ENCODE measurements at regions not wholly inside any gene's neighbourhood (a gene's known extent, or its start where the extent isn't known, plus 50 kb on each side); places are given as distances from the start of the nearest gene placed in this dataset.
"Not testable (repeated sequence)": the region's sequence is repeated elsewhere in the genome, so short reads cannot be mapped to it uniquely, and the experiment has no call there.

DNA sequence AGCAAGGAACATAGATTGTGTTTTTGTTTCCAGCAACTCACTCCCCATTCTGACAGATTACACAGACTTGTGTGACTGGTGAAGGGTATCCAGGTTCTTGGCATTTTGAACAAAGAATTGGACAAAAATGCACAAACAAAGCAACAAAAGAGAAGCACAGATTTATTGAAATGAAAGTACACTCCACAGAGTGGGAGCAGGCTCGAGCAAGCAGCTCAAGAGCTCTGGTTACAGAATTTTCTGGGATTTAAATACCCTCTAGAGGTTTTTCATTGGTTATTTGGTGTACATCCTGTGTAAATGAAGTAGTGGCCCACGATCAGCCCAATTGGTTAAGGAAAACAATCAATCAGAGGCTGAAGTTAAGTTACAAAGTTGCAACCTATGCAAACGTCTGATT lies 155.0 kb upstream of the JADE1 start:
- in situ Hi-C loops (cut with HindIII; ENCODE audit: low sequenced_read_pairs), result no loop called here
- no peak for DNase-seq (ENCODE audit: low spot score)

- in situ Hi-C loops (cut with HindIII; ENCODE audit: low sequenced_read_pairs), result no loop called here
Observed at GRCh38 chr4:128653527-128654444, 155.7 kb upstream of the JADE1 start.

DNA sequence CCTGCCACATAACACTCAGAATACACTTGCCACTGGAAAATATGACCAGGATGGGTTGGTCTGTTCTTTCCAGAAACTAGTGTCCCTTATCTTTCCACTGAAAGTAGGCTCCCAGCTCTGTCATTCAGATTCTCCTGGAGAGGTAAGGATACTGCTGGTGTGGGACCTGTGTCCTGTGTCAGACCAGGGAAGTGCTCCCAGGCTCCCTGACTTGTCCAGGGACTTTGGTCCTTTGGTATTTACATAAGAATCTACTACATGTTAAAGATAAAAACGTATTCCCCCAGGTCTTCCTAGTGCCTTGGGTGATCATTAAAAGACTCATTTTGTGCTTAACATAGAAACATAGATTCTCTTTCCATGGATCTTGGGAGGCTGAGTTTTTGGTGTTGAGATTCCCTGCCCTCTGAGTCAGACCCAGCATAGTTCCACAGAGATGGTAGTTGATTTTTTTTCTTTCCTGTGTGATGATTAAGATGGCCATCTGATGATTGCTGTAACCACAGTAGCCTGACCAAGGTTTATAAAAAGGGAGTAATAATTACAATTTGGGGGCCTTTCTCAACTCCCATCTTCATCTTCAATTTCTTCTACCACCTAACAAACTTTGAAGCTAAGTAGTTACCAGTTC lies 159.8 kb upstream of the JADE1 start:
- no peak for DNase-seq (ENCODE audit: low spot score)
- in situ Hi-C loops (cut with HindIII; ENCODE audit: low sequenced_read_pairs), result no loop called here

More at GRCh38 chr4:128653527-128654444, 155.7 kb upstream of the JADE1 start:
- DNase-seq (ENCODE audit: low spot score), result no peak

DNA sequence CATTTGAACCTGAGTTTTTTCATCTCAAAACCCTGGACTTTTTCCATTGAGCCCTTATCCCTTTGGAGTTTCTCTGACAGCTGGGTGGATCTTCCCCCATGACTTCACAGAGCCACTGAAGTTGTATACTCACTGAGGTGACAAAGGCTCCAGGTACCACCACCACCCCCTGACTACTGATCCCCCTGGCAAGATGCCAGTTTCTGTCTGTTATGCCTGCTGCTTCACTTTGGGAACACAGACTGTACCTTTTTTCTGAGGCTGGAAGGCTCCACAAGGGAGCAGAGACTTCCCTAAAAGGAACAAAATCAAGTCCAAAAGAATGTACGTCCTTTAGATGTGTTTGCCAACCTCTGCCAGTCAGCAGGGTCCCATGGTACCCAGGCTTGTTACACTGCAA lies 160.3 kb upstream of the JADE1 start:
- DNase-seq (ENCODE audit: low spot score), result no peak
- in situ Hi-C loops (cut with HindIII; ENCODE audit: low sequenced_read_pairs), result no loop called here

- in situ Hi-C loops (cut with HindIII; ENCODE audit: low sequenced_read_pairs), result no loop called here
- DNase-seq (ENCODE audit: low spot score), result no peak
Observed at GRCh38 chr4:128648021-128648420, 161.5 kb upstream of the JADE1 start.

- DNase-seq (ENCODE audit: low spot score); in situ Hi-C loops (cut with HindIII; ENCODE audit: low sequenced_read_pairs): not testable (repeated sequence)
Observed at GRCh38 chr4:128646893-128647292, 162.6 kb upstream of the JADE1 start.

DNA sequence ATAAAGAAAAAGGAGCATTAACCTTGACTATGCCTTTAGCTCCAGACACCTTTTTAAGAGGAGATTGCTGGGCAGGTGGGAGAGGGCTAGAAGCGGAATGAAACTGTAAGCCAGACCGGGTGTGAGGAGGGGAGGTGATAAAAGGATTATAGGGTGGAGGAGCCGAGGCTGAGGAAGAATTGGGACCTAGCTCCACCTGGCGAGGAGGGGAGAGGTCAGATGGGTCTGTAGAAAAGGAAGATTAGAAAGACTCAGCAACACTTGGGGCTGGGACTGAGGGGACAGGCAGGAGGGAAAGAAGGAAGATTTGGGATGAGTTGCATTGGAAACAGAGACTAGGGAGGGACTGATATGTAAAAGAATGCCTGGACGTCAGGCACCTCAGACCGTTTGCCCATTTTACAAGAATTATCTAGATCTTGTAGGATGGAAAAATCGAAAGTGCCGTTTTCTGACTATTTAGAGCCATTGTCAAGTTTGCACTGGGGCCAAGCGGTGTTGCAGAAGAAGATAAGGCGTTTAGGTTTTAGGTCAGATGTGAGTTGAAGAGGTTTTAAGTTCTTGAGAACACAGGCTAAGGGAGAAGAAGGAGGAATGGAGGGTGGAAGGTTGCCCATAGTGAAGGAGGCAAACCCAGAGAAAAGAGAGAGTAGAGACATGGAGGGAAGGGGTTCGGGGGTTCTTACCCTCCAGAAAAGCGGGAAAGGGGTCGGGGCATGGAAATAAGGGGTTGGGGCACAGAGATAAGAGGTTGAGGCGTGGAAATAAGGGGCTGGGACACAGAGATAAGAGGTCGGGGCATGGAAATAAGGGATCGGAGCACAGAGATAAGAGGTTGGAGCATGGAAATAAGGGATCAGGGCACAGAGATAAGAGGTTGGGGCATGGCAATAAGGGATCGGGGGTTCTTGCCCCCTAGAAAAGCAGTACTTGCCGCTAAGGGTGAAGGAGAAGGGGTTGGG lies 164.5 kb upstream of the JADE1 start:
- in situ Hi-C loops (cut with HindIII; ENCODE audit: low sequenced_read_pairs); DNase-seq (ENCODE audit: low spot score): not testable (repeated sequence)

GRCh38 chr4:128644107-128644506 lies 165.4 kb upstream of the JADE1 start:
- DNase-seq (ENCODE audit: low spot score); in situ Hi-C loops (cut with HindIII; ENCODE audit: low sequenced_read_pairs): not testable (repeated sequence)

DNA sequence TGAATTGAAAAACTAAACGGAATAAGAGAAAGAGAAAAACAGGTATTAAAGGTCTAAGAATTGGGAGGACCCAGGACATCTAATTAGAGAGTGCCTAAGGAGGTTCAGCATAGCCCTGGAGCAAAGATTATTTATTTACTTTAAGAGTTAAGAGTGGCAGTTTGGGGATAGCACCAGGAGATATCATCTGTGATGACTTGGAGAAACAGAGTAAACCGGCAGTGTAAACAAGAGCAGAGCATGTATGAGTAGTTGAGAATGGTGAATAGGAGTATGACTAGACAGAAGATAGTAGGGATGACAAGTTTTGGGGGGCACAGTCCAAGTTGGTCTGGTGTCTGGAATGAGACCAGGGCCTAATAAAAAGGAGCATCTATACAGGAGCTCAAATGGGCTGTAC lies 167.9 kb upstream of the JADE1 start:
- DNase-seq (ENCODE audit: low spot score); in situ Hi-C loops (cut with HindIII; ENCODE audit: low sequenced_read_pairs): not testable (repeated sequence)

- DNase-seq (ENCODE audit: low spot score), result no peak
- in situ Hi-C loops (cut with HindIII; ENCODE audit: low sequenced_read_pairs), result no loop called here
Observed at GRCh38 chr4:128639541-128640270, 169.8 kb upstream of the JADE1 start.

DNA sequence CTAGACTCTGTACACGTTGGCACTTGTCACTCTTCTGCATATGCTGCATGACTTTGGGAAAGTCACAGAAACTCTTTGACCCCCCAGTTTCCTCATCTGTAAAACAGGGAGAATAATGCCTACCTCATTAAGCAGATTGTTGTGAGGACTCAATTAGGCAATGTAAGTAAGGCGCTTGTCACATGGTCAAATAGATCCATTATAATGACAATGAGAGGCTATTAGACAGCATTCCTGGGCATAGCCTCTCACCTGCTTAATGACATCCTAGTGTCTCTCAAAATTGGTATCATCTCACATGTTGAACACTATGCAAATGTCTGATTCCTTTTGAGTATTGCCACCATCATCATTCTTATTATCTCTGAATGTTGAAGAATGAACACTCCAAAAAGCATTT lies 172.6 kb upstream of the JADE1 start:
- in situ Hi-C loops (cut with HindIII; ENCODE audit: low sequenced_read_pairs), result no loop called here
- no peak for DNase-seq (ENCODE audit: low spot score)

DNA sequence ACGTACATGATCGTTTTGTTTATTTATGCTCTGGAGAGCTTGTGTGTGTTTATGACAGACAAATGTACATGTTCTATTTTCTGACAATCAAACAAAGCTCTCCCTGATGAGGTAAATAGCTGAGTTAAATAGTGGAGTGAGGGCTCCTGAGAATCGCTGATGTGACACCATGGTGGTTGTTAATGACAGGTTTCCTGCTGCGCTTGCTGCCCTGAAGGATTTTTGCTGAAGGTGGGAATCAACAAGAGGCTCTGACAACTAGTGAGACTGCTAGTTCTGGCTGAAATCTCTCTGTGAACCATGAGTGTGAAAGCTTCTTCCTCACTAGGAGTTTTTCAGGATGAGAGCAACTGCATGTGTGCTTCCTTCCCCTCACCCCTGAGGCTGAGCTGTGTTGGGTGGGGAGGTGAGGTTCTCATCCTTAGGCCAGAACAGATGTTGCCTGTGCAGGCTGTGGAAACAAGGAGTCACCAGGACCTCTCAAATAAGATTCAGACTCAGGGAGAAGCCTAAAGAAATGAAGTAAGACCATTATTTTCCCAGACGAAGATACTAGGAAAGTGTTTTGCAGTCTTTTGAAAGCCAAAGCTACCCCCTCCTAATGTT lies 173.4 kb upstream of the JADE1 start:
- in situ Hi-C loops (cut with HindIII; ENCODE audit: low sequenced_read_pairs), result no loop called here
- DNase-seq (ENCODE audit: low spot score), result no peak

- in situ Hi-C loops (cut with HindIII; ENCODE audit: low sequenced_read_pairs), result no loop called here
Observed at GRCh38 chr4:128635141-128635954, 174.2 kb upstream of the JADE1 start.

DNA sequence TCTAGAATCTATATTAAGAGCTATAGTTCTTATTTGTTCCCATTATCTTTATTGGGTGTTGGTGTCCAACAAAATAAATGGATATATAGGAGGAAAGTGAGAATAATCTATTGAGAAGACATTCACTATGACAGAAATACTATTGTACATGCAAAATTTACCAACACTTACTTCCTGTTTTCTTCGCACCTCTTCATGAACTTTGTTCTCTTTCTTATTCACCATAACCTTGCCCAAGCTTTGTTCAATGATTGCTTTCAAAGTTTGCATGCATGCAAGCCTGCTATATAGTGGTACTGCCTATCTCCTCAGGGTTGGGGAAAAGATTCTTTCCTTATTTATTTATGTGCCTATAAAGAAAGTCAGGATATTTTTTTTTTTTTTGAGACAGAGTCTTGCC lies 176.4 kb upstream of the JADE1 start:
- in situ Hi-C loops (cut with HindIII; ENCODE audit: low sequenced_read_pairs), result no loop called here
- no peak for DNase-seq (ENCODE audit: low spot score)

More at GRCh38 chr4:128635141-128635954, 174.2 kb upstream of the JADE1 start:
- DNase-seq (ENCODE audit: low spot score), result peak; percentile 11

GRCh38 chr4:128630871-128631270 lies 178.6 kb upstream of the JADE1 start:
- DNase-seq (ENCODE audit: low spot score), result no peak

GRCh38 chr4:128623508-128624215 lies 185.8 kb upstream of the JADE1 start:
- in situ Hi-C loops (cut with HindIII; ENCODE audit: low sequenced_read_pairs), result no loop called here

More at GRCh38 chr4:128630871-128631270, 178.6 kb upstream of the JADE1 start:
- in situ Hi-C loops (cut with HindIII; ENCODE audit: low sequenced_read_pairs), result no loop called here

More at GRCh38 chr4:128623508-128624215, 185.8 kb upstream of the JADE1 start:
- DNase-seq (ENCODE audit: low spot score), result no peak
